ENCODE measurements at regions not wholly inside any gene's neighbourhood (a gene's known extent, or its start where the extent isn't known, plus 50 kb on each side); places are given as distances from the start of the nearest gene placed in this dataset.

DNA sequence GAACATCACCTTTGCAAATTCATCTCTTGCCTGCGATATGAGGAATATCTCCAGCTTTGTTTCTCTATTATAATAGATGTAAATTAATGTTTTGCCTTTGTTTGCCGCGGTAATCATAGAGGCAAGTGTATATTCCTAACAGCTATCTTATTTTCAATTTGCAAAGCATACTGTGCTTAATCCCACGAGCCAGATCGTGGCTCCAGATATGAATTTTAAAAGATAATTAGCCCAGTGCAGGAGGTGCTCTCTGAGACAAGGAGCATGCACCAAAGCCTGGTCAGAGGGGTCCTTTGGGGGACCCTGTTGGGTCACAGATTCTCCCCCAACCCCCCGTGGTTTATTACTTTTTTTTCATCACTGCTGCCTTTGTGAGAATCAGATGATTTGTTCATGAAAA lies 1087.5 kb downstream of the BCL11B start:
- peaks cover 0 to 22% (median 4%) of the 10 kb centered on the region in 10 experiments; a peak in 8 of 20 replicates for H3K4me1 ChIP-seq
- no peak overlapping the region for H3K4me3 ChIP-seq
- H3K9ac ChIP-seq: no peak overlapping the region
- H3K27ac ChIP-seq: no peak overlapping the region
- H4K20me1 ChIP-seq: no peaks in the 10 kb centered on the region
- H3K36me3 ChIP-seq: no peaks in the 10 kb centered on the region
- no peak overlapping the region for H3K4me2 ChIP-seq
- H3K9me3 ChIP-seq (replicated peaks in 1 of 11): no peaks in the 10 kb centered on the region; a peak in 1 of 22 replicates
- H3K27me3 ChIP-seq: no peaks in the 10 kb centered on the region
- no peak for TF ChIP-seq Cebpa-rat (IDR thresholded peaks at IDR 0.05)

DNA sequence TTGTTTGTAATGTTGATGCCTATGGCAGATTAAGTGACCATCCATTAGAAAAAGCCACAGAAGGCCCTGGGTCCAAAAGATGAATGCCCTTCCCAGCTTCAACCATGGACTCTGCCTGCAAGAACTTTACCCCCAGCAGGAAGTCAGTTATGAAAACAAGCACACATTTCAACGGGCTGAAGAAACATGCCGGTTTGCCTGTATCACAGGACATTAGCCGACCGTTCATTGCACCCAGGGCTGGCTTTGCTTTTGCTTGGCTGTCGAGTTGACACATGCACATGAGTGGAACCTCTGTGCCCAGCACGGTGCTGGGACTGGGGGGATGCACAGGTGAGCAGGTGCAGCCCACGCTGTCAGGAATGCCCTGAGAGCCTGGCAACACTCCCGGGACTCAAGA lies 1087.0 kb downstream of the BCL11B start:
- no peak overlapping the region for H3K4me2 ChIP-seq
- peaks cover 0 to 17% (median 4%) of the 10 kb centered on the region in 10 experiments; a peak in 8 of 20 replicates for H3K4me1 ChIP-seq
- H3K36me3 ChIP-seq: no peaks in the 10 kb centered on the region
- H3K4me3 ChIP-seq: no peak overlapping the region
- TF ChIP-seq Cebpa-rat (IDR thresholded peaks at IDR 0.05): no peak
- H3K9ac ChIP-seq: no peak overlapping the region
- no peaks in the 10 kb centered on the region for H4K20me1 ChIP-seq
- H3K27me3 ChIP-seq: no peaks in the 10 kb centered on the region
- H3K9me3 ChIP-seq (replicated peaks in 1 of 11): no peaks in the 10 kb centered on the region; a peak in 1 of 22 replicates
- no peak overlapping the region for H3K27ac ChIP-seq

DNA sequence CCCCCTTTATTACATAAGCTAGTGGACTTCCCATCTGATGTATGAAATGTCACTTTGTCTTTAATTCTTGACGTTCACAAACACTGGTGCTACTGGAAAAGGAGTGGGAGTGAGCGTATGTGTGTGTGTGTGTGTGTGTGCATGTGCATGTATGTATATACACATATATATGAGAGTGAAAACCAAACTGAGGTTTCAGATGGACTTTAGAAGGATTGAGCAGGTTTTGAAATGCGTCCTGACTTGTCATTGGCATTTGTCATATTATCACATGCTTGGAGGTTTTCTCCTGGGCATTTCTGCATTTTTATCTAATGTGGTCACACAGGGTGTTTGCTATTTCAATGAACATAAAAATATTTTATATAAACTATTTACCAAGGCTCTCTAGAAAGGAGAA lies 1085.9 kb downstream of the BCL11B start:
- no peak for TF ChIP-seq Cebpa-rat (IDR thresholded peaks at IDR 0.05)
- no peaks in the 10 kb centered on the region for H4K20me1 ChIP-seq

DNA sequence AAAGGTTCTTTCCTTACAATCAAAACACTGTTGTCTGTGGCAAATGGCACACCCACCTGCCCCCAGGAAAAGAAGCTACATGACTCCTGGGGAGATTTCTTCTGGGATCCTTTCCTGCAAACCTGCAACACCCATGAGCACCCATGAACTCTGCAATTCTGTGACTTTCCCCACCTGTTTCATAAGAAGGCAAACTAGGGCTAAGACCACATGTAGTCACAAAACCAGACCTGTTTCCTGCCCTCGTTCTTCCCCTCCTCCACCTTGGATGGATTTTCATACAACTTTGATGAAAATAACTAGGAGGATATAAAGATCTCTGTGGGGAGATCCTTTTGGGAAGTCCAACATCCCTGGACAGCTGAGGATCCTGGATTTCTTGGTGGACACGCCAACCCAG lies 1084.7 kb downstream of the BCL11B start:
- Histone ChIP-seq H3K9me3 (replicated peaks in 1 of 11) (no peaks in the 10 kb centered on the region; a peak in 1 of 22 replicates), H3K27me3 (no peaks in the 10 kb centered on the region), H3K9ac (no peak overlapping the region), H3K4me3 (no peak overlapping the region), H3K36me3 (no peaks in the 10 kb centered on the region), H3K27ac (no peak overlapping the region), H3K4me1 (peaks cover 0 to 3% (median under 1%) of the 10 kb centered on the region in 10 experiments; a peak in 8 of 20 replicates), H4K20me1 (no peaks in the 10 kb centered on the region), H3K4me2 (no peak overlapping the region)
- no peak for TF ChIP-seq Cebpa-rat (IDR thresholded peaks at IDR 0.05)

More for the DNA sequence above, 1085.9 kb downstream of the BCL11B start:
- Histone ChIP-seq H3K9ac (no peak overlapping the region), H3K36me3 (no peaks in the 10 kb centered on the region), H3K4me3 (no peak overlapping the region), H3K27me3 (no peaks in the 10 kb centered on the region), H3K4me1 (peaks cover 0 to 14% (median 4%) of the 10 kb centered on the region in 10 experiments; a peak in 8 of 20 replicates), H3K27ac (no peak overlapping the region), H3K9me3 (replicated peaks in 1 of 11) (no peaks in the 10 kb centered on the region; a peak in 1 of 22 replicates), H3K4me2 (no peak overlapping the region)

DNA sequence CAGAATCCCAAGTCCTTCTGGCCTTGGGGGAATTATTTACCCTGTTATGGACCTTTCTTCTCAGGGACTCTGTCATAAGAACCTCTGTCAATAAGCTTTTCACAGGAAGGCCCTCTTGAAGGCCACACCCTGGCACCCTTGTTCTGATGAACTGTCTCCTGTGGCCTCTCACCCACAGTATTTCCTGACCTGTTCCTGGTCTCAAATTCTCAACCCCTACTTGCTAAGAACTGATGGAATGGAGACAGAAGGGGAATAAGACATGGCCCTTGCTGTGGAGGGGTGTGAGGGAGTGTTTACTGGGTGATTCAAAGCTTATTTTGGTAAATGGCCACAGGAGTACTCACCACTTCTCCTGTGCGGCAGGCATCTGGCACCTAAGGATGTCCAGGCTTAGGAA lies 1082.9 kb downstream of the BCL11B start:
- H3K9ac ChIP-seq: no peak overlapping the region
- H3K36me3 ChIP-seq: no peaks in the 10 kb centered on the region
- TF ChIP-seq Cebpa-rat (IDR thresholded peaks at IDR 0.05): no peak
- H3K27ac ChIP-seq: no peak overlapping the region
- H3K4me2 ChIP-seq: no peak overlapping the region
- H3K4me3 ChIP-seq: no peak overlapping the region
- H3K9me3 ChIP-seq (replicated peaks in 1 of 11): no peaks in the 10 kb centered on the region
- H3K4me1 ChIP-seq: no peaks in the 10 kb centered on the region; a peak in 1 of 20 replicates
- no peaks in the 10 kb centered on the region for H4K20me1 ChIP-seq
- no peaks in the 10 kb centered on the region for H3K27me3 ChIP-seq

DNA sequence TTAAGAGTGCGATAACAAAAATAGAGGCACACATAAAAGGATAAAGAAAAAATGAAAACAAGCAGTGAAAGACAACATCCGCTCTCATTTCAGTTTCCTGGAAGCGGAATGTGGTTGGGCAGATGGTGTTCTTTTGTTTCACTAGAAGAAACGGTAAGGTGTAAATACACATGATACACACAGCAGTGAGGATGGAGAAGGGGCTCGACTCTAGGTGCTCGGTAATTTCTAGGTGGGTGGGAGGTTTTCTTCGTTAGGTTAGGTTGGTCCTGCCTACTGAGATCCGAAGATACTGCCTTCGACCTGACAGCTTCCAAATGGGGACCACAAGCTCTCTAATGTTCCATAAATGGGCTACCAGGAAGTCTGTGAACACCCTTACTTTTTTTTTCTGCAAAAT lies 1082.5 kb downstream of the BCL11B start:
- H3K36me3 ChIP-seq: no peaks in the 10 kb centered on the region
- H3K4me3 ChIP-seq: no peak overlapping the region
- H3K27ac ChIP-seq: no peak overlapping the region
- H3K4me2 ChIP-seq: no peak overlapping the region
- no peaks in the 10 kb centered on the region; a peak in 1 of 20 replicates for H3K4me1 ChIP-seq
- no peak overlapping the region for H3K9ac ChIP-seq
- no peak for TF ChIP-seq Cebpa-rat (IDR thresholded peaks at IDR 0.05)
- no peaks in the 10 kb centered on the region for H4K20me1 ChIP-seq
- H3K27me3 ChIP-seq: no peaks in the 10 kb centered on the region
- H3K9me3 ChIP-seq (replicated peaks in 1 of 11): no peaks in the 10 kb centered on the region

DNA sequence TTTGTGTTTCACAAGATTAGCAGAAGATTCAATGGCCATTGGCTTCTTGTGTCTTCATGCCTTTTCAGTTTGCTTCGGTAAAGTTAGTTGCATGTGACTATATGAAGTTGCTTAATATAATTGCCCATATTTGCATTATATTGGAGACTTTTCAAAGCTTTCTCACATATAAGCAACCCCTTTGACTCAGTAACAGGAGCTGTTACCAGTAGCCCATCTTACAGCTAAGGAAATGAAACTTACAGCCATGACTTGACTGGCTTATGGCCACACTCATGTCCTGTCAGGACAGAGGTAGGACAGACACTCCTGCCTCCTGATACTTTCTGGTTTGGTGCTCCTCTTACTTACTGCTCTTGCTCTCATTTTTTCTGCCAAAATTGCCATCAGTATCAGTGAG lies 1082.1 kb downstream of the BCL11B start:
- Histone ChIP-seq H3K4me2 (no peak overlapping the region), H4K20me1 (no peaks in the 10 kb centered on the region), H3K9me3 (replicated peaks in 1 of 11) (no peaks in the 10 kb centered on the region), H3K4me1 (no peaks in the 10 kb centered on the region; a peak in 1 of 20 replicates), H3K27ac (no peak overlapping the region), H3K9ac (no peak overlapping the region), H3K27me3 (no peaks in the 10 kb centered on the region), H3K36me3 (no peaks in the 10 kb centered on the region), H3K4me3 (no peak overlapping the region)
- no peak for TF ChIP-seq Cebpa-rat (IDR thresholded peaks at IDR 0.05)

DNA sequence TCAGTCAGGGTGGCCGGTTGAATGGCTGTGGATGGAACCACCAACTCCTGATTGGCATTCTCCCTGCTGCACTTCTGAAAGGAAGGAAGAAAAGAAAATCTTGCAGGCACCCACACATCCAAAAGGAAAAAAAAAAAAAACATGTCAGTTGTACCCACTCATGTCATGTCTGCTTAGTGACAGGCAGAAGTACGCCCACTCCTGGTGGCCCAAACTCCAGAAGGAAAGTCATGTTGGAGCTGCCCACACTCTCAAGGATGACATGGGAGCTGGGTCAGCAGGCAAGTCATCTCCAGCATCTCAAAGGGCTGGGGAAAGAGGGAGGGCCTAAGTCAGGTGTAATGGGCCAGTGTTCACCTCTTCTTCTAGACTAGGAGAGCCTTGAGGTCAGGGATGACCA lies 1079.1 kb downstream of the BCL11B start:
- H3K9me3 ChIP-seq (replicated peaks in 1 of 11): no peaks in the 10 kb centered on the region

DNA sequence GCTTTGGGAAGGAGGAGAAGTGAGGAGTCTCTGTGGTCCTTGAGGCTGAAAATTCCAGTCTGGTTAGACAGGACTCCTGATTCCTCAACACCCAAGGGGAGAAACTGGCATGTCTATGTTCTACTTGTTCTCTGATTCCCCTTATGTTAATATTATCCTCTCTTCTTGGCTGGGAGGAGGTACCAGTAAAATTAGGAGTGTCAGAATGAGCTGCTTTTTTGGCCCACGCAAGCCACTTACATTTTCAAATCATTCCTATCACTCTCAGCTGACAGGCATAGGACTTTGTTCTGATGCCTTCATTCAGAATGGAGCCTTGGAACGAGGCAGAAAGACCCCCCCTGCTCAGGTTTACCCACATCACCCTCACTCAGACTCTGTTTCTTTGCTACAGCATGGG lies 1077.2 kb downstream of the BCL11B start:
- H3K4me1 ChIP-seq: peaks cover 0 to 17% (median 10%) of the 10 kb centered on the region in 10 experiments; a peak in 14 of 20 replicates
- TF ChIP-seq Cebpa-rat (IDR thresholded peaks at IDR 0.05): no peak
- no peaks in the 10 kb centered on the region for H3K36me3 ChIP-seq
- no peaks in the 10 kb centered on the region for H4K20me1 ChIP-seq
- no peaks in the 10 kb centered on the region for H3K9me3 ChIP-seq (replicated peaks in 1 of 11)
- no peak overlapping the region for H3K27ac ChIP-seq
- H3K9ac ChIP-seq: no peak overlapping the region
- no peak overlapping the region for H3K4me3 ChIP-seq
- no peaks in the 10 kb centered on the region for H3K27me3 ChIP-seq
- H3K4me2 ChIP-seq: no peak overlapping the region

More for the DNA sequence above, 1079.1 kb downstream of the BCL11B start:
- Histone ChIP-seq H3K27me3 (no peaks in the 10 kb centered on the region), H3K36me3 (no peaks in the 10 kb centered on the region), H3K9ac (no peak overlapping the region), H3K4me3 (no peak overlapping the region), H3K27ac (no peak overlapping the region), H3K4me1 (peaks cover 0 to under 1% (median 0%) of the 10 kb centered on the region in 10 experiments; a peak in 7 of 20 replicates), H3K4me2 (no peak overlapping the region), H4K20me1 (no peaks in the 10 kb centered on the region)
- TF ChIP-seq Cebpa-rat (IDR thresholded peaks at IDR 0.05): no peak

DNA sequence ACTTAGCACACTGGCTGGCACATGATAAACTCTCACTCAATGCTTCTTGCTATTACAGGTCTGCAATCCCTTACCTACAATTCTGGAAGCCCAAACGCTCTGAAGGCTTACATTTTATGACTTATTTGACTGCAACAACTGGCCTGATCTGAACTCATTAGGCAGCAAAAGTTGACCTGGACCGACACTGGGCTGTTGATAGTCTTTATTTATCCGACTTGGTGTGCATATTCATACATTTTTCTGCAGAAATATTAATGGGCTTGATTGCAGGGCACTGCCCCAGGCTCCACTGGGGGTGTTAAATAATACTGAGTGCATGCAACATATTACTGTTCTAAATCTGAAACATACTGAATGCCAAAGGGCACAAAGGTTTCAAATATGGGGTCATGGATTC lies 1076.7 kb downstream of the BCL11B start:
- peaks cover 0 to 17% (median 10%) of the 10 kb centered on the region in 10 experiments; a peak in 14 of 20 replicates for H3K4me1 ChIP-seq
- no peak overlapping the region for H3K9ac ChIP-seq
- H4K20me1 ChIP-seq: no peaks in the 10 kb centered on the region
- H3K27me3 ChIP-seq: no peaks in the 10 kb centered on the region
- no peak for TF ChIP-seq Cebpa-rat (IDR thresholded peaks at IDR 0.05)
- H3K9me3 ChIP-seq (replicated peaks in 1 of 11): no peaks in the 10 kb centered on the region
- H3K27ac ChIP-seq: no peak overlapping the region
- H3K36me3 ChIP-seq: no peaks in the 10 kb centered on the region
- no peak overlapping the region for H3K4me2 ChIP-seq
- no peak overlapping the region for H3K4me3 ChIP-seq

Data from BLaER1 treated with 17β-estradiol and CSF1 and Interleukin-3, amounts not matched to agents 10 nM and 100 nM (cell line).